B cell (primary cell): ENCODE measurements at regions not wholly inside any gene's neighbourhood (a gene's known extent, or its start where the extent isn't known, plus 50 kb on each side); places are given as distances from the start of the nearest gene placed in this dataset.

Source experiments
- ATAC-seq: fragments of 200-7000 bp; cut with Tn5 transposase; one replicate; pipeline ENCODE4 v1.10.0; 2021; ENCODE audit warnings: low read depth, mild to moderate bottlenecking, moderate number of reproducible peaks, moderate library complexity
- CTCF ChIA-PET: fragments of 350-600 bp; sonication (Branson Sonifier 250); formaldehyde crosslinking; loops from one replicate; lab custom pipeline; 2021; ENCODE audit warnings: antibody characterized with exemption, inconsistent platforms; lab: Charles Lee
- POLR2A ChIA-PET: fragments of 350-600 bp; sonication (Branson Sonifier 250); formaldehyde crosslinking; loops from one replicate; lab custom pipeline; 2021; ENCODE audit warnings: antibody characterized with exemption; lab: Charles Lee
- DNase-seq: peaks from one replicate; pipeline ENCODE4 v3.0.0; 2013
- H2AFZ ChIP-seq: 2 replicates; pipeline ENCODE4 v1.6.1; 2012; ENCODE audit warnings: mild to moderate bottlenecking, low read depth, low read length; ENCODE audit not compliant: insufficient read depth, poor library complexity, severe bottlenecking
- H3K27ac ChIP-seq, 2 donors: 1 replicate in 1 of 2; 2 replicates in 1 of 2; pipeline ENCODE4 v1.5.1; 2012 to 2013; ENCODE audit warnings: low read length in 2 of 2, mild to moderate bottlenecking in 2 of 2, moderate library complexity in 1 of 2
- H3K27me3 ChIP-seq, 4 experiments: fragments of 200-600 bp in 1 of 4; sonication (generic) in 1 of 4; replicated peaks in 1 of 4; 1 replicate in 2 of 4; 2 replicates in 2 of 4; pipeline versions ENCODE4 v1.6.1 to v1.7.0; 2013 to 2016; ENCODE audit warnings: low read length in 3 of 4, mild to moderate bottlenecking in 2 of 4, mixed read lengths in 1 of 4, moderate library complexity in 1 of 4; ENCODE audit not compliant: insufficient read depth in 4 of 4, control insufficient read depth in 3 of 4; ENCODE audit errors: control extremely low read depth in 1 of 4
- H3K36me3 ChIP-seq, 2 experiments: replicated peaks in 1 of 2; 1 replicate in 1 of 2; 2 replicates in 1 of 2; pipeline versions ENCODE4 v1.6.1 to v1.7.1; 2013; ENCODE audit warnings: low read length in 1 of 2; ENCODE audit not compliant: insufficient read depth in 2 of 2, control insufficient read depth in 1 of 2; ENCODE audit errors: control extremely low read depth in 1 of 2, extremely low read depth in 1 of 2
- H3K4me1 ChIP-seq, 2 donors: fragments of 200-600 bp in 1 of 2; sonication (generic) in 1 of 2; 1 replicate in 1 of 2; 2 replicates in 1 of 2; pipeline versions ENCODE4 v1.5.1 to v1.6.1; 2013 to 2017; ENCODE audit warnings: low read length in 2 of 2; ENCODE audit not compliant: control insufficient read depth in 2 of 2, insufficient read depth in 2 of 2
- H3K4me2 ChIP-seq: replicated peaks from 2 replicates; pipeline ENCODE3; 2012; ENCODE audit warnings: mild to moderate bottlenecking, low read depth, low read length; ENCODE audit not compliant: poor library complexity, severe bottlenecking
- H3K4me3 ChIP-seq, 5 experiments: fragments of 200-600 bp in 1 of 5; sonication (generic) in 1 of 5; 1 replicate in 3 of 5; 2 replicates in 2 of 5; pipeline versions ENCODE4 v1.5.1 to v1.7.0; 2011 to 2016; ENCODE audit warnings: low read length in 4 of 5, mild to moderate bottlenecking in 4 of 5, low read depth in 2 of 5, control low read depth in 1 of 5, moderate library complexity in 1 of 5; ENCODE audit not compliant: insufficient read depth in 1 of 5; ENCODE audit errors: control extremely low read depth in 1 of 5, extremely low read depth in 1 of 5
- H3K79me2 ChIP-seq: fragments of 200-600 bp; sonication (generic); one replicate; pipeline ENCODE4 v1.6.0; 2016; ENCODE audit warnings: low read length; ENCODE audit not compliant: control insufficient read depth, insufficient read depth
- H3K9ac ChIP-seq: fragments of 200-600 bp; sonication (generic); 2 replicates; pipeline ENCODE4 v1.6.1; 2017; ENCODE audit warnings: mild to moderate bottlenecking, low read length, moderate library complexity
- H3K9me3 ChIP-seq, 3 donors: one replicate each; pipeline versions ENCODE4 v1.6.1 to v1.7.1; 2013; ENCODE audit warnings: low read length in 2 of 3; ENCODE audit not compliant: control insufficient read depth in 2 of 3, insufficient read depth in 1 of 3; ENCODE audit errors: control extremely low read depth in 1 of 3
- H4K20me1 ChIP-seq: 2 replicates; pipeline ENCODE4 v1.6.0; 2012; ENCODE audit warnings: mild to moderate bottlenecking, low read length; ENCODE audit not compliant: insufficient read depth, control insufficient read depth, poor library complexity, severe bottlenecking
- H3K27ac Mint-ChIP-seq: one replicate; pipeline ENCODE4 v1.8.0; 2021; ENCODE audit warnings: mixed read lengths
- H3K27me3 Mint-ChIP-seq: one replicate; pipeline ENCODE4 v1.8.0; 2021; ENCODE audit warnings: mixed read lengths
- H3K4me1 Mint-ChIP-seq: one replicate; pipeline ENCODE4 v1.8.0; 2021; ENCODE audit warnings: mixed read lengths
- H3K4me3 Mint-ChIP-seq: one replicate; pipeline ENCODE4 v1.8.0; 2021; ENCODE audit warnings: mixed read lengths
- H3K9me3 Mint-ChIP-seq: one replicate; pipeline ENCODE4 v1.8.0; 2022; ENCODE audit warnings: mixed read lengths; ENCODE audit not compliant: insufficient read depth
- CTCF ChIP-seq: fragments of 200-600 bp; IDR thresholded peaks from one replicate; pipeline ENCODE4 v1.8.0; 2022; ENCODE audit warnings: antibody characterized with exemption, mild to moderate bottlenecking
- EZH2 ChIP-seq: IDR thresholded peaks from 2 replicates; pipeline ENCODE4 v1.6.1; 2012; ENCODE audit warnings: borderline replicate concordance, low read depth, mild to moderate bottlenecking, moderate library complexity, low read length; ENCODE audit not compliant: insufficient read depth, poor library complexity, severe bottlenecking
- WGBS: methylation state at CpG from one replicate; pipeline ENCODE4 v1.1.5; 2013; ENCODE audit warnings: missing lambda C conversion rate; ENCODE audit not compliant: insufficient coverage; 5-methylcytosine and 5-hydroxymethylcytosine counted together
- intact Hi-C: fragments of 100-400 bp; cut with micrococcal nuclease; formaldehyde crosslinking; loops from one replicate; pipeline ENCODE4 v1.10.0; 2022

GRCh38 chr3:30546934-30547333, 59.5 kb upstream of the TGFBR2 start:
- no peaks in the 10 kb centered on the region for H3K27me3 ChIP-seq
- Mint-ChIP-seq H3K27me3 (no peaks in the 10 kb centered on the region), H3K9me3 (no peaks in the 10 kb centered on the region), H3K4me1 (peaks cover 21% of the 10 kb centered on the region), H3K27ac (no peak overlapping the region), H3K4me3 (no peak overlapping the region)
- DNase-seq, result no peak
- H4K20me1 ChIP-seq, result no peaks in the 10 kb centered on the region
- no peak overlapping the region for H3K4me2 ChIP-seq
- no peak for TF ChIP-seq CTCF
- no peak for TF ChIP-seq EZH2
- no peak overlapping the region for H3K4me3 ChIP-seq
- no peak overlapping the region for H2AFZ ChIP-seq
- no peak overlapping the region for H3K27ac ChIP-seq
- intact Hi-C loops, result no loop called here
- no peak for ATAC-seq
- peaks cover 16 to 18% of the 10 kb centered on the region in 2 donors for H3K4me1 ChIP-seq
- ChIA-PET POLR2A (no interaction called here), CTCF (no interaction called here)
- WGBS, result no CpG with 5 or more reads among the region's 1 CpG
- H3K79me2 ChIP-seq, result no peaks in the 10 kb centered on the region
- peaks cover 0 to 3% (median 0%) of the 10 kb centered on the region in 3 donors for H3K9me3 ChIP-seq
- H3K9ac ChIP-seq, result no peak overlapping the region
- no peaks in the 10 kb centered on the region for H3K36me3 ChIP-seq

DNA sequence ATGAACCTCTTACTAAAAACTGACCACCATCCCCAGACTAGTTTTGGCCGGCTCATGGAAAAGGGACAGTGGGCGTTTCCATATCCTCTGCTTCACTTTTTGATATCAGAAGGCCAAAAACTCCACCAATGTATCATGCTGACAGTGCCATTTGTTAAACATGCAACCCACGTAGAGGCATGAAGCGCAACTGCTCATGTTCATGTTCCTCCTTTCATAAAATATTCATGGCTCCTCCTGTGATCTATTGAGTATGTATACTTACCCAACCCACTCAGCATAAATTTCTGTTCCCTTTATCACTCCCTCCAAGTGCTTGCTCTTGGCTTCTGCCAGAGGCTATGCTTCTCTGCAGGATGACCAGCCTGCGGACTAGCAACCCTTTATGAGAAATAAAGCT, 58.7 kb upstream of the TGFBR2 start:
- Histone ChIP-seq H3K36me3 (no peaks in the 10 kb centered on the region), H3K4me2 (no peak overlapping the region), H3K9ac (no peak overlapping the region), H3K27me3 (no peaks in the 10 kb centered on the region), H3K4me3 (no peak overlapping the region), H4K20me1 (no peaks in the 10 kb centered on the region), H3K27ac (no peak overlapping the region), H3K79me2 (no peaks in the 10 kb centered on the region), H3K9me3 (peaks cover 0 to 3% (median 0%) of the 10 kb centered on the region in 3 donors), H3K4me1 (peaks cover 19 to 20% of the 10 kb centered on the region in 2 donors), H2AFZ (no peak overlapping the region)
- no peaks in the 10 kb centered on the region for H3K27me3 Mint-ChIP-seq
- H3K4me1 Mint-ChIP-seq, result peaks cover 29% of the 10 kb centered on the region
- no peak for ATAC-seq
- intact Hi-C loops, result no loop called here
- TF ChIP-seq CTCF, result no peak
- no peak for TF ChIP-seq EZH2
- no peak overlapping the region for H3K4me3 Mint-ChIP-seq
- H3K27ac Mint-ChIP-seq, result peak overlapping the region; percentile 28
- ChIA-PET POLR2A (interaction anchor here (0.6 kb wide), 1 partner anchor 22 kb away, joined by 3 read pairs; no protein-coding TSS in a partner anchor), CTCF (interaction anchor here (0.9 kb wide), 1 partner anchor 55 kb away, joined by 3 read pairs; no protein-coding TSS in a partner anchor)
- WGBS, result 86% methylated on average over 2 of the region's 5 CpGs
- H3K9me3 Mint-ChIP-seq, result no peaks in the 10 kb centered on the region
- no peak for DNase-seq
